ENCODE measurements at regions not wholly inside any gene's neighbourhood (a gene's known extent, or its start where the extent isn't known, plus 50 kb on each side); places are given as distances from the start of the nearest gene placed in this dataset.

- H3K27ac Mint-ChIP-seq = no peak overlapping the region
Observed at GRCh38 chr1:30060738-30061137, 662.6 kb downstream of the MATN1 start.

GRCh38 chr1:30058970-30059369, 664.4 kb downstream of the MATN1 start:
- H3K4me1 Mint-ChIP-seq = no peaks in the 10 kb centered on the region
- peaks cover 18% of the 10 kb centered on the region for H3K27me3 Mint-ChIP-seq

More at GRCh38 chr1:30060738-30061137, 662.6 kb downstream of the MATN1 start:
- Mint-ChIP-seq H3K4me1 (no peaks in the 10 kb centered on the region), H3K4me3 (no peak overlapping the region), H3K9me3 (ENCODE audit: low read depth) (no peaks in the 10 kb centered on the region), H3K27me3 (peaks cover 7% of the 10 kb centered on the region), H3K36me3 (no peaks in the 10 kb centered on the region)
- CTCF ChIA-PET = interaction anchor here (1.7 kb wide), 1 partner anchor 268 kb away, joined by 5 read pairs; no protein-coding TSS in a partner anchor
- ATAC-seq (no peak), DNase-seq (no peak)

GRCh38 chr1:30054126-30054525, 669.3 kb downstream of the MATN1 start:
- no peaks in the 10 kb centered on the region for H3K36me3 Mint-ChIP-seq
- peaks cover 30% of the 10 kb centered on the region for H3K27me3 Mint-ChIP-seq
- CTCF ChIA-PET = no interaction called here

More at GRCh38 chr1:30058970-30059369, 664.4 kb downstream of the MATN1 start:
- Mint-ChIP-seq H3K9me3 (ENCODE audit: low read depth) (no peaks in the 10 kb centered on the region), H3K27ac (no peak overlapping the region), H3K36me3 (no peaks in the 10 kb centered on the region), H3K4me3 (no peak overlapping the region)
- CTCF ChIA-PET = no interaction called here
- ATAC-seq = no peak
- DNase-seq = no peak

GRCh38 chr1:30052178-30052577, 671.2 kb downstream of the MATN1 start:
- CTCF ChIA-PET = interaction anchor here (0.7 kb wide), 1 partner anchor 85 kb away, joined by 3 read pairs; no protein-coding TSS in a partner anchor
- H3K4me1 Mint-ChIP-seq = no peaks in the 10 kb centered on the region
- H3K27ac Mint-ChIP-seq = no peak overlapping the region

More at GRCh38 chr1:30054126-30054525, 669.3 kb downstream of the MATN1 start:
- no peaks in the 10 kb centered on the region for H3K4me1 Mint-ChIP-seq
- no peak overlapping the region for H3K27ac Mint-ChIP-seq
- no peak overlapping the region for H3K4me3 Mint-ChIP-seq
- DNase-seq = no peak
- no peak for ATAC-seq
- H3K9me3 Mint-ChIP-seq (ENCODE audit: low read depth) = no peaks in the 10 kb centered on the region

GRCh38 chr1:30051777-30052176, 671.6 kb downstream of the MATN1 start:
- Mint-ChIP-seq H3K27ac (no peak overlapping the region), H3K4me3 (no peak overlapping the region), H3K9me3 (ENCODE audit: low read depth) (no peaks in the 10 kb centered on the region), H3K27me3 (peaks cover 26% of the 10 kb centered on the region), H3K36me3 (no peaks in the 10 kb centered on the region), H3K4me1 (no peaks in the 10 kb centered on the region)
- CTCF ChIA-PET = no interaction called here
- no peak for DNase-seq
- ATAC-seq = no peak

More at GRCh38 chr1:30052178-30052577, 671.2 kb downstream of the MATN1 start:
- H3K4me3 Mint-ChIP-seq = no peak overlapping the region
- DNase-seq = no peak
- H3K36me3 Mint-ChIP-seq = no peaks in the 10 kb centered on the region
- ATAC-seq = no peak
- H3K27me3 Mint-ChIP-seq = peaks cover 27% of the 10 kb centered on the region
- H3K9me3 Mint-ChIP-seq (ENCODE audit: low read depth) = no peaks in the 10 kb centered on the region

GRCh38 chr1:30049748-30050296, 673.6 kb downstream of the MATN1 start:
- no peak overlapping the region for H3K4me3 Mint-ChIP-seq

GRCh38 chr1:30048905-30049304, 674.5 kb downstream of the MATN1 start:
- Mint-ChIP-seq H3K4me1 (no peaks in the 10 kb centered on the region), H3K9me3 (ENCODE audit: low read depth) (no peaks in the 10 kb centered on the region)

More at GRCh38 chr1:30049748-30050296, 673.6 kb downstream of the MATN1 start:
- no peaks in the 10 kb centered on the region for H3K9me3 Mint-ChIP-seq (ENCODE audit: low read depth)
- H3K27me3 Mint-ChIP-seq = peaks cover 14% of the 10 kb centered on the region
- ATAC-seq = no peak
- CTCF ChIA-PET = no interaction called here
- no peaks in the 10 kb centered on the region for H3K4me1 Mint-ChIP-seq
- DNase-seq = no peak
- H3K27ac Mint-ChIP-seq = no peak overlapping the region
- no peaks in the 10 kb centered on the region for H3K36me3 Mint-ChIP-seq

GRCh38 chr1:30047576-30047975, 675.8 kb downstream of the MATN1 start:
- Mint-ChIP-seq H3K4me3 (no peak overlapping the region), H3K4me1 (no peaks in the 10 kb centered on the region), H3K36me3 (no peaks in the 10 kb centered on the region), H3K27me3 (no peaks in the 10 kb centered on the region), H3K9me3 (ENCODE audit: low read depth) (no peaks in the 10 kb centered on the region), H3K27ac (no peak overlapping the region)
- CTCF ChIA-PET = no interaction called here
- ATAC-seq = no peak
- DNase-seq = no peak

More at GRCh38 chr1:30048905-30049304, 674.5 kb downstream of the MATN1 start:
- no peak for ATAC-seq
- no peak for DNase-seq
- no peak overlapping the region for H3K27ac Mint-ChIP-seq
- H3K36me3 Mint-ChIP-seq = no peaks in the 10 kb centered on the region
- no peak overlapping the region for H3K4me3 Mint-ChIP-seq
- CTCF ChIA-PET = no interaction called here
- peaks cover 12% of the 10 kb centered on the region for H3K27me3 Mint-ChIP-seq

GRCh38 chr1:30046751-30047150, 676.6 kb downstream of the MATN1 start:
- no peaks in the 10 kb centered on the region for H3K9me3 Mint-ChIP-seq (ENCODE audit: low read depth)
- no peak overlapping the region for H3K4me3 Mint-ChIP-seq
- CTCF ChIA-PET = no interaction called here
- DNase-seq (no peak), ATAC-seq (no peak)
- no peaks in the 10 kb centered on the region for H3K27me3 Mint-ChIP-seq
- no peaks in the 10 kb centered on the region for H3K4me1 Mint-ChIP-seq
- H3K27ac Mint-ChIP-seq = no peak overlapping the region
- H3K36me3 Mint-ChIP-seq = no peaks in the 10 kb centered on the region

GRCh38 chr1:30045304-30046090, 677.9 kb downstream of the MATN1 start:
- Mint-ChIP-seq H3K9me3 (ENCODE audit: low read depth) (no peaks in the 10 kb centered on the region), H3K36me3 (no peaks in the 10 kb centered on the region), H3K27me3 (no peaks in the 10 kb centered on the region), H3K4me3 (no peak overlapping the region), H3K4me1 (no peaks in the 10 kb centered on the region), H3K27ac (no peak overlapping the region)
- ATAC-seq = no peak
- DNase-seq = no peak
- CTCF ChIA-PET = no interaction called here

- no peaks in the 10 kb centered on the region for H3K4me1 Mint-ChIP-seq
- H3K27ac Mint-ChIP-seq = no peak overlapping the region
- CTCF ChIA-PET = no interaction called here
- H3K36me3 Mint-ChIP-seq = no peaks in the 10 kb centered on the region
- no peak overlapping the region for H3K4me3 Mint-ChIP-seq
- DNase-seq (no peak), ATAC-seq (no peak)
- no peaks in the 10 kb centered on the region for H3K9me3 Mint-ChIP-seq (ENCODE audit: low read depth)
- H3K27me3 Mint-ChIP-seq = no peaks in the 10 kb centered on the region
Observed at GRCh38 chr1:30044656-30045144, 678.7 kb downstream of the MATN1 start.

- no peak overlapping the region for H3K4me3 Mint-ChIP-seq
- ATAC-seq (no peak), DNase-seq (no peak)
- no peaks in the 10 kb centered on the region for H3K9me3 Mint-ChIP-seq (ENCODE audit: low read depth)
- H3K36me3 Mint-ChIP-seq = no peaks in the 10 kb centered on the region
- H3K27me3 Mint-ChIP-seq = no peaks in the 10 kb centered on the region
- CTCF ChIA-PET = no interaction called here
- H3K4me1 Mint-ChIP-seq = no peaks in the 10 kb centered on the region
- no peak overlapping the region for H3K27ac Mint-ChIP-seq
Observed at GRCh38 chr1:30043731-30044408, 679.5 kb downstream of the MATN1 start.

GRCh38 chr1:30043256-30043655, 680.1 kb downstream of the MATN1 start:
- H3K27me3 Mint-ChIP-seq = no peaks in the 10 kb centered on the region
- H3K4me3 Mint-ChIP-seq = no peak overlapping the region
- ATAC-seq = no peak
- H3K9me3 Mint-ChIP-seq (ENCODE audit: low read depth) = no peaks in the 10 kb centered on the region
- CTCF ChIA-PET = no interaction called here
- no peak overlapping the region for H3K27ac Mint-ChIP-seq
- no peaks in the 10 kb centered on the region for H3K36me3 Mint-ChIP-seq
- H3K4me1 Mint-ChIP-seq = no peaks in the 10 kb centered on the region
- no peak for DNase-seq

Data from activated CD8-positive, alpha-beta memory T cell treated with anti-CD3 and anti-CD28 coated beads, Interleukin-2, amount 10 ng/mL, durations not matched to agents 7 days and 5 days (primary cell).